ENCODE measurements at regions not wholly inside any gene's neighbourhood (a gene's known extent, or its start where the extent isn't known, plus 50 kb on each side); places are given as distances from the start of the nearest gene placed in this dataset.

DNA sequence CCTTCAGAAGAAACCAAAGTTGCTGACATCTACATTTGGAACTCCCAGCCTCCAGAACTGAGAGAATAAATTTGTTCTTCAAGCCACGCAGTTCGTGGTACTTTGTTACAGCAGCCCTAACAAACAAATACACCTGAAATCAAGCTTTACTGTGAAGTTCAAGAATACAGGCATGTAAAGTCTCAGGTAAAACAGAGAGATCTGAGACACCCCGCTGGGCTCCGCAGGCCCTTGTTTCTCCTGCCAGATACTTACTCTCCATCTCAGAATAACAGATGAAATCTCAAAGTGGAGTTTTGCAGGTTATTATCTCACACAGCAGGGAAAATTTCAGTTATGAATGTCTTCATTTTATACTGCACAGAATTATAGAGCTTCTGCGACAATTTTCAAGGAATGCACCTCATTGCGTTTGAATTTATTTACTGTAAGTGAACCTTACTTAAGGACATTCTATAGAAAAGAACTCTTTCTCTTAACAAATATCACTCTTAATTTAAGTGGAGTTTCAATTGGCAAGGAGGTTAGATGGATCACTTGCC is 492.4 kb upstream of the LRATD1 start:
- Mint-ChIP-seq H3K9me3 (ENCODE audit: insufficient read depth) (peaks cover 4% of the 10 kb centered on the region), H3K4me3 (no peak overlapping the region), H3K27ac (no peak overlapping the region), H3K27me3 (no peaks in the 10 kb centered on the region), H3K4me1 (peaks cover 6% of the 10 kb centered on the region)
- ChIA-PET CTCF (no interaction called here), POLR2A (no interaction called here)
- no peak overlapping the region for H3K27ac ChIP-seq (ENCODE audit: low read length in 2 of 2)
- H3K4me1 ChIP-seq (ENCODE audit: control insufficient read depth in 2 of 2, insufficient read depth in 2 of 2, low read length in 2 of 2): no peaks in the 10 kb centered on the region
- 60% methylated on average over 1 of the region's 6 CpGs for WGBS (ENCODE audit: insufficient coverage)
- H3K27me3 ChIP-seq (replicated peaks in 1 of 4; ENCODE audit: control extremely low read depth in 1 of 4, control insufficient read depth in 3 of 4, insufficient read depth in 4 of 4, low read length in 3 of 4): no peaks in the 10 kb centered on the region
- no peak overlapping the region for H3K9ac ChIP-seq (ENCODE audit: low read length)
- no peaks in the 10 kb centered on the region for H3K36me3 ChIP-seq (replicated peaks in 1 of 2; ENCODE audit: control extremely low read depth in 1 of 2, control insufficient read depth in 1 of 2, extremely low read depth in 1 of 2, insufficient read depth in 2 of 2, low read length in 1 of 2)
- DNase-seq (no peak), ATAC-seq (ENCODE audit: low read depth) (no peak)
- H2AFZ ChIP-seq (ENCODE audit: insufficient read depth, low read depth, low read length, poor library complexity, severe bottlenecking): no peak overlapping the region
- no peaks in the 10 kb centered on the region for H4K20me1 ChIP-seq (ENCODE audit: control insufficient read depth, insufficient read depth, low read length, poor library complexity, severe bottlenecking)
- intact Hi-C loops (cut with micrococcal nuclease): no loop called here
- no peak overlapping the region for H3K4me2 ChIP-seq (replicated peaks; ENCODE audit: low read depth, low read length, poor library complexity, severe bottlenecking)
- no peak overlapping the region for H3K4me3 ChIP-seq (ENCODE audit: control extremely low read depth in 1 of 5, extremely low read depth in 1 of 5, insufficient read depth in 1 of 5, low read depth in 2 of 5, low read length in 4 of 5)
- no peaks in the 10 kb centered on the region for H3K79me2 ChIP-seq (ENCODE audit: control insufficient read depth, insufficient read depth, low read length)
- peaks cover 0 to 3% (median 0%) of the 10 kb centered on the region in 3 donors for H3K9me3 ChIP-seq (ENCODE audit: control extremely low read depth in 1 of 3, control insufficient read depth in 2 of 3, insufficient read depth in 1 of 3, low read length in 2 of 3)
- no peak for TF ChIP-seq CTCF (IDR thresholded peaks at IDR 0.05)
- no peak for TF ChIP-seq EZH2 (IDR thresholded peaks at IDR 0.05; ENCODE audit: borderline replicate concordance, insufficient read depth, low read depth, low read length, poor library complexity, severe bottlenecking)

- Mint-ChIP-seq H3K4me1 (peaks cover 6% of the 10 kb centered on the region), H3K4me3 (no peak overlapping the region), H3K27me3 (no peaks in the 10 kb centered on the region), H3K27ac (no peak overlapping the region), H3K9me3 (ENCODE audit: insufficient read depth) (peaks cover 4% of the 10 kb centered on the region)
- Histone ChIP-seq H3K4me2 (replicated peaks; ENCODE audit: low read depth, low read length, poor library complexity, severe bottlenecking) (no peak overlapping the region), H3K4me3 (ENCODE audit: control extremely low read depth in 1 of 5, extremely low read depth in 1 of 5, insufficient read depth in 1 of 5, low read depth in 2 of 5, low read length in 4 of 5) (no peak overlapping the region), H3K9ac (ENCODE audit: low read length) (no peak overlapping the region), H3K36me3 (replicated peaks in 1 of 2; ENCODE audit: control extremely low read depth in 1 of 2, control insufficient read depth in 1 of 2, extremely low read depth in 1 of 2, insufficient read depth in 2 of 2, low read length in 1 of 2) (no peaks in the 10 kb centered on the region), H3K4me1 (ENCODE audit: control insufficient read depth in 2 of 2, insufficient read depth in 2 of 2, low read length in 2 of 2) (no peaks in the 10 kb centered on the region), H3K79me2 (ENCODE audit: control insufficient read depth, insufficient read depth, low read length) (no peaks in the 10 kb centered on the region), H3K9me3 (ENCODE audit: control extremely low read depth in 1 of 3, control insufficient read depth in 2 of 3, insufficient read depth in 1 of 3, low read length in 2 of 3) (no peaks in the 10 kb centered on the region), H4K20me1 (ENCODE audit: control insufficient read depth, insufficient read depth, low read length, poor library complexity, severe bottlenecking) (no peaks in the 10 kb centered on the region), H2AFZ (ENCODE audit: insufficient read depth, low read depth, low read length, poor library complexity, severe bottlenecking) (no peak overlapping the region), H3K27ac (ENCODE audit: low read length in 2 of 2) (no peak overlapping the region), H3K27me3 (replicated peaks in 1 of 4; ENCODE audit: control extremely low read depth in 1 of 4, control insufficient read depth in 3 of 4, insufficient read depth in 4 of 4, low read length in 3 of 4) (no peaks in the 10 kb centered on the region)
- POLR2A ChIA-PET: no interaction called here
- CTCF ChIA-PET: no interaction called here
- DNase-seq (no peak), ATAC-seq (ENCODE audit: low read depth) (no peak)
- intact Hi-C loops (cut with micrococcal nuclease): no loop called here
- TF ChIP-seq CTCF (IDR thresholded peaks at IDR 0.05): no peak
- no peak for TF ChIP-seq EZH2 (IDR thresholded peaks at IDR 0.05; ENCODE audit: borderline replicate concordance, insufficient read depth, low read depth, low read length, poor library complexity, severe bottlenecking)
Measured at GRCh38 chr2:14143435-14143834, 489.1 kb upstream of the LRATD1 start.

Data from B cell (primary cell).